Activated T-cell treated with anti-CD3 and anti-CD28 coated beads for 48 hours (primary cell): ENCODE measurements at regions not wholly inside any gene's neighbourhood (a gene's known extent, or its start where the extent isn't known, plus 50 kb on each side); places are given as distances from the start of the nearest gene placed in this dataset.
"Not testable (repeated sequence)": the region's sequence is repeated elsewhere in the genome, so short reads cannot be mapped to it uniquely, and the experiment has no call there.

Experiments
- DNase-seq: peaks from one replicate; pipeline ENCODE4 v3.0.0-alpha.2; 2020; ENCODE audit warnings: low read depth

DNA sequence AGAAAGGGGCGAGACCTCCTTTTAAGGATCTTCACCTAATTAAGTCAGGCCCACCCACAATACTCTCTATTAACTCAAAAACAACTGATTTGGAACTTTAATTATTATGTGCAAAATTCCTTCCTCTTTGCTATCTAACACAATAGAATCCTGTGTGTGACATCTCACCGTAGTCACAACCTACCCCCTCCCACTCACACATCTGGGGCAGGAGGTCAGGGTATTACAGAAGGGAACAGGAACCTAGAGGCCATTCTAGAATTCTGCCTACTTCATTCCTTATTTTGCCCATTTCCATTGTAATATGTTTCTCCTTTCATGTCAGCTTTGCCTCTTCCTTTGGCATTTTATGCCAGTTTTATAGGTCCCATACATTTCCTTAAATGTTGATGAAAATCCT, 829.3 kb upstream of the ID2 start:
- DNase-seq, result no peak

DNA sequence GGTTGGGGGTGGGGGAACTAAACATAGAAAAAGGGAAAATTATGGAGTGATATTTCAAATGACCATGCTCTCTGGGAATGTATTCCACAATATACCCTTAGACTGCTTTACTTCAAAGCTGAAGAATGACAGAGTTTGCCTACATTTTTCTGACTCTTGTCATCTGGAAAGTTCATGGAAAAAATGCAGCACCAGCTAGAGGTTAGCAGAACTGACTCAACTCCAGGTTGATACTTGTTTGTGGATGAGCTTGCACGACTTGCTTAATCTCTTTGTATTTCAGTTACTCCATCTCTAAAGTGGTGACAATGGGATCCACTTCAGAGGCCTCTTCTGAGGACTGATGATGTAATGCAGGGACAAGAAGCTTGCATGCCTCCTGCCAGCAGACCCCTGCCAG, 824.0 kb upstream of the ID2 start:
- no peak for DNase-seq

- DNase-seq, result no peak
Observed at GRCh38 chr2:7858624-7859023, 823.2 kb upstream of the ID2 start.

- DNase-seq, result no peak
Observed at GRCh38 chr2:7860693-7861092, 821.2 kb upstream of the ID2 start.

DNA sequence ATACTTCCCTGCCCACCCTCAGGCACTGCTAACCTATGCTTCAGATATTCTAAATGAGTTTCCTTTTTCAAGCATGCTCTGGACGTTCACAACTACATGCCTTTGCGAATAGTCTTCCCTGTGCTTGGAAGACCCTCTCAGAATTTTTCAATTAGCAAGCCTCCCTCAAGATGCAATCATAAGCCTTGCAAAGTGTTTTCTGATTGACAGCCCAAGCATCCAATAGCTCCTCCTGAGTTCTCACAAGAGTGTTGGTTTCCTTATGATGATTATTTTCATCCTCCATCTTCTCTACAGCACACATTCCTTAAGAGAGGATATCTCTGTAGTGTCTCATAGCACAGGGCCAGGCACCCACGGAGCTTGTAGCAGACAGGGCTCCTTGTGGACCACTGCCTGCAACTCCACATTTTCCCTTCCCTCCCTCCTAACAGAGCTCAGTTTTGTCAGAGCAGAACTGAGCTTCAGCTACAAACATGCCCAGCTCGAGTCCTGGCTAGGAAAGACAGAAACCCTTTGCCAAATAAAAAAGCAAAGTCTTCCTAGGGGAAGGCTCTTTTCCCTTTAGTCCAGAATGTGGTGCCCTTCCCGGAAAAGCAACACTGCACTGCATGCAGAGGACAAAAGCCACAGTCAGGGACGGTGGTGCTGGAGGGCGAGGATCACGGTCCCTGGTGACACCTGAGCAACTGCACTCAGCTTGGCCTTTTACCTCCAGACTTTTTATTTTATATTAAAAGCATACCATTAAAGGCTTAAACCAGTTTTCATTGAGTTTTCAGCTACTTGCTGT, 819.8 kb upstream of the ID2 start:
- DNase-seq, result no peak

GRCh38 chr2:7866104-7866503, 815.8 kb upstream of the ID2 start:
- no peak for DNase-seq

- no peak for DNase-seq
Observed at GRCh38 chr2:7866825-7867224, 815.0 kb upstream of the ID2 start.

DNA sequence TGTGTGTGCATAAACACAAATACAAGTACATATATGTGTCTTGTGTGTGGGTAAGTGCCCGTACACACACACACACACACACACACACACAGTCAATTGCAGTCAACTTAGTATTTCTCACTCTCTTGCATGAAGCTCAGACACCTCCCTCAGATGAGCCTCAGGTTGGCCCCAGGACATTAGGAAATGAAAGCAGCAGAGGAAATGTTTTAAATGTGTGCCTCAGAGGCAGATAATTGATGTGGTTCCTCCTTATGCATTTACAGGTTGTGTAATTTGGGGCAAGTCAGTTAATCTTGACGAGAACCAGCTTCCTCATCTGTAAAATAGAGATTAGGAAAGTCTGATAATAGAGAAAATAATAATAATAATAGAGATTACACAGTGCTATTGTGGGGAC, 814.0 kb upstream of the ID2 start:
- DNase-seq, result no peak

DNA sequence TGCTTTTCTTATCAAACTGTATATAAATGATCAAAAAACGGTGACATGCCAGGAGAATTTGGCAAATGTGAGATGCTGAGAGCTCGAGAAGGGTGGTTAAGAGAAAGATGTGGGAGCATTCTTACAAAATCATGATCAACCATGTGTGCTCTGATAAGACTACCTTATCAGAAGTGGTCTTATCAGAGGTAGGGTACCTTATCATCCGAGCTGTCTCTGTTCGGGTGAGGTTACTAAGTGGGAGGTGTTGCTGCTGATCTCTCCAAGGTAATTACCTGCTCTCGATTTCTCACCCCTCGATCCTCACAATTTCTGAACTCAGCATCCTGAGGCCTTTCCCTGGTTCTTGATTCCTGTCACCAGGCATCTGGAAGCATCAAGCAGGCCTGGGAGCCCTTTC, 813.0 kb upstream of the ID2 start:
- no peak for DNase-seq

DNA sequence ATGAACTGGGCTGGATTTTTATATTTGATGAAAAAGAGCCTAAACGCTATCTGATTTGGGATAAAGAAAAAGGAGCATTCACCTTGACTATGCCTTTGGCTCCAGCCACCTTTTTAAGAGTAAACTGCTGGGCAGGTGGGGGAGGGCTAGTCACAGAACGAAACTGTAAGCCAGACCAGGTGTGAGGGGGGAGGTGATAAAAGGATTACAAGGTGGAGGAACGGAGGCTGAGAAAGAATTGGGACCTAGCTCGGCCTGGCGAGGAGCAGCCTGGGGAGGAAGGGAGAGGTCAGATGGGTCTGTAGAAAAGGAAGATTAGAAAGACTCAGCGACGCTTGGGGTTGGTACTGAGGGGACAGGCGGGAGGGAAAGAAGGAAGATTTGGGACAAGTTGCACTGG, 805.4 kb upstream of the ID2 start:
- not testable (repeated sequence) for DNase-seq

DNA sequence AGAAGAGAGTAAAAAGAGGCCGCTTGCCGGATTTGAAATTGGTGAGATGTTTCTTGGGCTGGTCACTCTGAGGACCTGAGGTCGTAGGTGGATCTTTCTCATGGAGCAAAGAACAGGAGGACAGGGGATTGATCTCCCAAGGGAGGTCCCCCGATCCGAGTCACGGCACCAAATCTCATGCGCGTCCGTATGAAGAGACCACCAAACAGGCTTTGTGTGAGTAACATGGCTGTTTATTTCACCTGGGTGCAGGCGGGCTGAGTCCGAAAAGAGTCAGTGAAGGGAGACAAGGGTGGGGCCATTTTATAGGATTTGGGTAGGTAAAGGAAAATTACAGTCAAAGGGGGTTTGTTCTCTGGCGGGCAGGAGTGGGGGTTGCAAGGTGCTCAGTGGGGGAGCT, 803.6 kb upstream of the ID2 start:
- DNase-seq, result not testable (repeated sequence)

DNA sequence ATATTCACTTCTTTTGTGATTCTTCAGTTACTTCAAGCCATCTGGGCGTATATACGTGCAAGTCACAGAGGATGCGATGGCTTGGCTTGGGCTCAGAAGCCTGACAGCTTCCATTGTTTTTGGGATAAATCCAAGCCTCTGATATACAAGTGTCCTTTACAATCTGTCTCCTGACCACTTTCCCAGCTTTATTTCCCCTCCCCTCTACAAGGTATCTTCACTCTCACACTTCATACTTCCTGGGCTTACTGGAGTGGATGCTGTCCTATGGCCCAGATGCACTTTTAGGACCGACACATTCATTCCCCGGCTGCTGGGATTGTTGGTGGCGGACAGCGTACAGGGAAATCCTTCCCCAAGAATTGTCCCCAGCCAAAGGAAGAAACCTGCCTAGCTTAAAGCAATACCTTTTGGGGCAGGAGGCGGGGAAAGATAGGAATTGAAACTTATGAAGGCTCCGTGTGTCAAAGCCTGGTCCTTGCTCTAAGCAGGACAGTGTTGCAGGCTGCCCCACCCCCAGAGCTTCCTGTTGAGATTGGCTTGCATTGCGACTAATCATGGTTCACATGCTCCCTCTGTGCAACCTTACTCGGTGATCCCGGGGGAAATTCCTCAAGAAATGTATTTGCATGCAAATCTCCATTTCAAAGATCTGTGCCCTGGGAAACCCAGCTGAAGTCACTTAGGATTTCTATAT, 802.9 kb upstream of the ID2 start:
- DNase-seq, result no peak

GRCh38 chr2:7879483-7879835, 802.4 kb upstream of the ID2 start:
- DNase-seq, result no peak

DNA sequence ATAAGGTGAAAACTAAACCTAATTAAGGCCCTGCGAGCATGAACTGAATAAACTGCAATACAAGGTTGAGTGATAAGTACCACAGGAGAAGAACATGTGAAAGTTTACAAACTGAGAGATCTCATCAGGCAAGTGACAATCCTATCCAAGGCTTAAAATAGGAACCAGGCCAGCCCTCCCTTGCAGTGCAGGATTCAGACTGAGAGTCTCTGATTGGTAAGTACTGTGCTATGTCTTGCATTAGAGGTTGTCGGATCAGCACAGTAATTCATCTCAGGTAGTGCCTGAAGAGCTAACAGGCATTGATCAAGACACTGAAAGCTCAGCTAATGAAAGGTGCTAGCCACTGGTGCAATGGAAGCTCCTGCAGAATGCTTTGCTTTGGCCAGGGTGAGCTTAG, 801.7 kb upstream of the ID2 start:
- DNase-seq, result no peak

- no peak for DNase-seq
Observed at GRCh38 chr2:7880566-7880965, 801.3 kb upstream of the ID2 start.

- no peak for DNase-seq
Observed at GRCh38 chr2:7881063-7881462, 800.8 kb upstream of the ID2 start.

DNA sequence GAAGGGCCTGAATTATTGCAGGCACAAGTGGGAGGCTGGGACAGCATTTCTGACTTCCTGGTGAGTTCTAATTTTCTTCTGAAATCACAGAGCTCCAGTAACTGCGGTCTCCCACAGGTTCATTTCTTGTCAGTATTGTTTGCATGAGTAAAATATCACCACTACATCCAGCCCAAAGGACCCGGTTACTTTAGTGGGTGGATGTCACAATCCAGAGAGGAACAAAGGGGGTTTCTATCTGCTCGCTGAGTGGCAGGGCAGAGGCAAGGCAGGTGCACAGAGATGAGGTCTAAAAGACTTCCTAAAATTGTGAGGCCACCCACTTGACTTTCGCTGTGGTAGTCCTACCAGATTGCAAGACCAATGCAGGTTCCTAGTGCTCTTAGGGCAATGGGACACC, 800.4 kb upstream of the ID2 start:
- DNase-seq, result no peak

- no peak for DNase-seq
Observed at GRCh38 chr2:7882296-7882695, 799.6 kb upstream of the ID2 start.

GRCh38 chr2:7884338-7884737, 797.5 kb upstream of the ID2 start:
- DNase-seq, result no peak

DNA sequence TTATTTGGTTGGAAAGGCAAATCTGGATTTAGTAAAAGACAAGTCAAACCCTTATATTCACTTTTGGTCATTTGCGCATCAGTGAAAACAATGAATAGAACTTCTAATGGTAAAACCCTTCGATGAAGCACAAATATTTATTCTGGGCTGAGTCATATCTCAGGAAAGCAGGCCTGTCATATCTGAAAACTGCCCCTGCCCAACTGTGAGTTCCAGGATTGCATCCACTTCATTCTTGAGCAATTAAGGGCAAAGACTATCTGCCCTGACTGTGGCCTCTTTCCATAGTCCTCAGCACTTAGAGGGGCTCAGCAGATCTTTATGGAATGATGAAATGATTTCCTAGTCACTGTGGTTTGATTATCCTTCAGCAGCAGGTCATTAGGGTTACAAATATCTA, 795.2 kb upstream of the ID2 start:
- no peak for DNase-seq

DNA sequence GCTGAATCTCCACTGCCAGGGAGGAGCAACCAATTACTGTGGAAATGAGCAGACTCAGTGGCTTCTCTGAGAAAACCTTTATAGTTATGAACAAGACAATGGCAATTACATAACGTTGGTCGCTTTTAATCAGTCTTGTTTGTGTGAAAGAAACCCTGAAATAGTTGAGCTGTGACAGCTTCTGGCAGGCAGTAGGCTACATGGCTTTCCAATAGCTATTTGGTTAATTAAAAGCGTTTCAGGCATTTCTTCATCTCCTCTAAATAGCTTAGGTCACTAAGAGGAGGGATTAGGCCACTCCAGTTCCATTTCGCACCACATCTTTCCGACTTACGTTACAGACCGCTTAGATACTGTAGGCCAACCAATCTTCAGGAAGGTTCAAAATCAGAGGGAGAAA, 794.4 kb upstream of the ID2 start:
- DNase-seq, result no peak

GRCh38 chr2:7888876-7889275, 793.0 kb upstream of the ID2 start:
- no peak for DNase-seq

DNA sequence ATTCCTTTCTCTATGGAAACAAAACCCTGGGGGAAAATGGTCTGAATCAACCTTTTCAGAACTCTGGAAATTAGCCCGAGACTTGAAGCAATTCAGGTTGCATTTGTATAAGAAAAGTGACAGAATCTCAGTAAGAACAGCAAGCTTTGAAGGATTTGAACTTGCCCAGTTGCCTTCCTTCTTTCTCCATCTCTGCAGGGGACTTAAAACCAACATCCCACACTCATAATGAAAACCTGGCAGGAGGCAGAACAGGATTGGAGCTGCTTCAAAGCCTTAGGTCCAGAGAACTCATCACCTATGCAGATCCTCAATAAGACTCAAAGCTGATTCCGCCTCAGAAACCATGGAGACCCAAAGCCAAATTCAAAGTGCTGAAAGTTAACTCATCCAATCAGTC, 790.5 kb upstream of the ID2 start:
- DNase-seq, result no peak

DNA sequence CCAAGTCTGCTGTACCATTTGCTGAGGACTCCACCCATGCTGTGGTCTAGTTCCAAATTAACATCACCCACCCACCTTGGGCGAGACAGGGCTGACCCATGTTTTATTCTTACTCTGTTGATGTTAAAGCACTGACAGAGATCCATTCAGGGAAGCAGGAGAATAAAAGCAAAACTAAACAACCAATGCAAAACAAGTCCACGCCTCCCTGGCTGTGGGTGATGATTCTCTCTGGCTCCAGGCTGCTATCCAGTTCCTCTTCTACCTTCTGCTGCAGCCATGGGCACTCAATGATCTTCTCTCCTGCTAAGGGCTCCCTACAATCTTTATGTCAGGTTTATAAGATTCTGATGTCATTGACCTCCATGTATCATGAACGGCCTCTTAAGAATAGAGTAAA, 786.6 kb upstream of the ID2 start:
- no peak for DNase-seq
